HG02981 (cell line): ENCODE measurements at regions not wholly inside any gene's neighbourhood (a gene's known extent, or its start where the extent isn't known, plus 50 kb on each side); places are given as distances from the start of the nearest gene placed in this dataset.

Source experiments
- ATAC-seq: cut with Tn5 transposase; IDR thresholded peaks from one replicate; pipeline ENCODE4 v1.9.1; 2021; ENCODE audit warnings: mild to moderate bottlenecking, moderate library complexity; ENCODE audit not compliant: unreplicated experiment

GRCh38 chr2:103667335-103667884 lies 905.6 kb downstream of the TMEM182 start:
- ATAC-seq: no peak

- ATAC-seq: no peak
Observed at GRCh38 chr2:103669531-103669930, 907.7 kb downstream of the TMEM182 start.
